ENCODE measurements at regions not wholly inside any gene's neighbourhood (a gene's known extent, or its start where the extent isn't known, plus 50 kb on each side); places are given as distances from the start of the nearest gene placed in this dataset.

- DNase-seq (ENCODE audit: low read depth): peak; percentile 1
Measured at GRCh38 chr7:25515633-25516275, 287.5 kb upstream of the NPVF start.

GRCh38 chr7:25517906-25518305 lies 289.6 kb upstream of the NPVF start:
- DNase-seq (ENCODE audit: low read depth): no peak

GRCh38 chr7:25520017-25520416 lies 291.7 kb upstream of the NPVF start:
- no peak for DNase-seq (ENCODE audit: low read depth)

GRCh38 chr7:25520516-25520915 lies 292.2 kb upstream of the NPVF start:
- no peak for DNase-seq (ENCODE audit: low read depth)

GRCh38 chr7:25521236-25521635 lies 292.9 kb upstream of the NPVF start:
- DNase-seq (ENCODE audit: low read depth): no peak

GRCh38 chr7:25522727-25523126 lies 294.4 kb upstream of the NPVF start:
- DNase-seq (ENCODE audit: low read depth): no peak

GRCh38 chr7:25527665-25528170 lies 299.4 kb upstream of the NPVF start:
- DNase-seq (ENCODE audit: low read depth): no peak

GRCh38 chr7:25529320-25529719 lies 301.0 kb upstream of the NPVF start:
- no peak for DNase-seq (ENCODE audit: low read depth)

- no peak for DNase-seq (ENCODE audit: low read depth)
Measured at GRCh38 chr7:25536851-25537250, 308.6 kb upstream of the NPVF start.

- no peak for DNase-seq (ENCODE audit: low read depth)
Measured at GRCh38 chr7:25537662-25538375, 309.5 kb upstream of the NPVF start.

- DNase-seq (ENCODE audit: low read depth): no peak
Measured at GRCh38 chr7:25541094-25541821, 313.0 kb upstream of the NPVF start.

- DNase-seq (ENCODE audit: low read depth): no peak
Measured at GRCh38 chr7:25541877-25542276, 313.6 kb upstream of the NPVF start.

GRCh38 chr7:25543210-25543609 lies 314.9 kb upstream of the NPVF start:
- no peak for DNase-seq (ENCODE audit: low read depth)

- no peak for DNase-seq (ENCODE audit: low read depth)
Measured at GRCh38 chr7:25543798-25544197, 315.5 kb upstream of the NPVF start.

GRCh38 chr7:25544254-25544653 lies 316.0 kb upstream of the NPVF start:
- DNase-seq (ENCODE audit: low read depth): no peak

GRCh38 chr7:25545124-25546008 lies 317.1 kb upstream of the NPVF start:
- DNase-seq (ENCODE audit: low read depth): no peak

- DNase-seq (ENCODE audit: low read depth): no peak
Measured at GRCh38 chr7:25546306-25546705, 318.0 kb upstream of the NPVF start.

GRCh38 chr7:25549271-25549921 lies 321.1 kb upstream of the NPVF start:
- no peak for DNase-seq (ENCODE audit: low read depth)

GRCh38 chr7:25550149-25550548 lies 321.9 kb upstream of the NPVF start:
- no peak for DNase-seq (ENCODE audit: low read depth)

- no peak for DNase-seq (ENCODE audit: low read depth)
Measured at GRCh38 chr7:25552998-25553397, 324.7 kb upstream of the NPVF start.

GRCh38 chr7:25553580-25554291 lies 325.4 kb upstream of the NPVF start:
- peak; percentile 13 for DNase-seq (ENCODE audit: low read depth)
